RCC 7860 (cell line): ENCODE measurements at regions not wholly inside any gene's neighbourhood (a gene's known extent, or its start where the extent isn't known, plus 50 kb on each side); places are given as distances from the start of the nearest gene placed in this dataset.
"Not testable (repeated sequence)": the region's sequence is repeated elsewhere in the genome, so short reads cannot be mapped to it uniquely, and the experiment has no call there.

ENCODE experiments used
- DNase-seq: peaks from one replicate; pipeline ENCODE4 v3.0.0-alpha.2; 2015; ENCODE audit warnings: low spot score
- FAIRE-seq: peaks from 2 replicates; lab custom pipeline; 2012; peaks lifted over from hg19 to GRCh38; lab: Jason Lieb, UNC

- no peak for DNase-seq
- FAIRE-seq, result no peak
These were observed 493.0 kb upstream of the PITX2 start for GRCh38 chr4:111115881-111116280.

GRCh38 chr4:111120191-111120590 lies 497.3 kb upstream of the PITX2 start:
- FAIRE-seq, result no peak
- no peak for DNase-seq

DNA sequence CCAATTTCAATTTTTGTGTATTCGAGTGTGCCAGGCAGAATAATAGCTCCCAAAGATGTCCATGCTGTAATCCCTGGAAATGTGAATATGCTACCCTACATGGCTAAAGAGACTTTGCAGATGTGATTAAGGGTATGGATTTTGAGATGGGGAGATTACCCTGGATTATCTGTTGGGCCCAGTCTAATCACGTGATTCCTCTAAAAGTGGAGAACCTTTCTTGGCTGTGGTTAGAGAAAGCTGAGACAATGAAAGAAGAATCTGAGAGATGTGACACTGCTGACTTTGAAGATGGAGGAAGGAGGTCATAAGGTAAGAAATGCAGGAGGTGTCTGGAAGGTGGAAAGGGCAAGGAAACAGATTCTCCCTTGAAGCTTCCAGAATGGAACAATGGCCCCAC lies 503.5 kb upstream of the PITX2 start:
- no peak for DNase-seq
- no peak for FAIRE-seq

DNA sequence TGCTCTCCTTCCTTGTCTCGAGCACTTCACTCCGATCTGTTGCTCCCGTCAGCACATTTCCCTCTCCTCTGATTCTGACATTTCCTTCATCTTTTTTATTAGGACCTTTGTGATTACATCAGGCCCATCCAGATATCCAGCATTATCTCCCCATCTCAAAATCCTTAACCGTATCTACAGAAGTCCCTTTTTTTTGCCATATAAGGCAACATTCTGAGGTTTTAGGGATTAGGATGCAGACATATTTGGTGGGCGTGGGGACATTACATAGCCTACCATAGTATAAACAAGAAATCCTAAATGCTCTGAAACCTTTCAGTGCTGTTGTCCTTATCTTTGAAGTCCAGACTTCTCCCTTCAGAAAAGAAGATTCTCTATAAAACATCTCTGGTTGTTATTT lies 505.0 kb upstream of the PITX2 start:
- FAIRE-seq, result no peak
- no peak for DNase-seq

DNA sequence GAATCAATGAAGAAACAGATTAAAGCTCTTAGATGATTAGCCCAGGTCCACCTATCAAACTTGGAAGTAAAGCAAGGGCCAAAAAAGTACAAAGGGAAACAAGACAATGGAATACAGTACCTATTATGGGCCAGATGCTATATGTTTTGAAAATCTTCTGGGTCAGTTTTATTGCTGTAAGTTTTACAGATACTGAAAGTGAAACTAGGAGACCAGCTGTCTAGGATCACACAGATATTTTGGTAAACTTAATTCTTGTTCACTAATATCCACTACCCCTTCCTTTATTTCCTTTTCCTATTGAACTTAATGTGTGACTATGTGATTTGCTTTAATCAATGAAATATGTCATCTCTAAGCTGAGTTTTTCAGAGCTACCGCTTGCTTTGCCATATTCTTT lies 505.4 kb upstream of the PITX2 start:
- DNase-seq (no peak), FAIRE-seq (no peak)

DNA sequence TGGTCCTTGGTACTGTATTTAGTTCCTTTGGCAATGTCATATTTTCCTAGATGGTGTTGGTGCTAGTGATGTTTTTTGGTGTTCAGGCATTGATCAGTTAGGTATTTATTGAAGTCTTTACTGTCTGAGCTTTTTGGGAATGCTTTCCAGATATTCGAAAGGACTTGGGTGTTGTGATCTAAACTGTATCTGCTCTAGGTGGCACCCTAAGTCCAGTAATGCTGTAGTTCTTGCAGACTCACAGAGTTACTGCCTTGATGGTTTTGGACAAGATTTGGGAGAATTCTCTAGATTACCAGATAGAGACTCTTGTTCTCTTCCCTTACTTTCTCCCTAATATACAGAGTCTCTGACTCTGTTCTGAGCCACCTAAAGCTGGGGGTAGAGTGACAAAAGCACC lies 513.6 kb upstream of the PITX2 start:
- DNase-seq, result no peak
- FAIRE-seq, result no peak

- DNase-seq, result no peak
- FAIRE-seq, result no peak
These were observed 514.1 kb upstream of the PITX2 start for GRCh38 chr4:111136967-111137366.

DNA sequence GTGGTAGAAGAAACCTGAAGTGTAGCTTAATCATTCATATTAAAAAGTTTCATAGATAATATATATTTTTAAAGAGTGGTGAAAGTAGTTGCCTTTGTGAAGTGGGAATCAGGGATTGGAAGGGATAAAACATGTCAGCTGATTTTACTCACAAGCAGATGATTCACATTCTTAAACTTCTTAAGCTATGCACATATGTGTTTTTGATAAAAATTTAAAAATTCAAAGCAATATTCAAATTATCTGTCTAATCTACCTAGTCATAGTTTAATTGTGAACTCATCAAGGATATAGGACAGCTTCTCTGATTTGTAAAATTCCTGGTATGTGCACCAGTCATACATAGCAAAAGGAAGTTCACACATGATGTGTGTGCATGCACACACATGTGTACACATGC lies 520.6 kb upstream of the PITX2 start:
- DNase-seq, result no peak
- no peak for FAIRE-seq

DNA sequence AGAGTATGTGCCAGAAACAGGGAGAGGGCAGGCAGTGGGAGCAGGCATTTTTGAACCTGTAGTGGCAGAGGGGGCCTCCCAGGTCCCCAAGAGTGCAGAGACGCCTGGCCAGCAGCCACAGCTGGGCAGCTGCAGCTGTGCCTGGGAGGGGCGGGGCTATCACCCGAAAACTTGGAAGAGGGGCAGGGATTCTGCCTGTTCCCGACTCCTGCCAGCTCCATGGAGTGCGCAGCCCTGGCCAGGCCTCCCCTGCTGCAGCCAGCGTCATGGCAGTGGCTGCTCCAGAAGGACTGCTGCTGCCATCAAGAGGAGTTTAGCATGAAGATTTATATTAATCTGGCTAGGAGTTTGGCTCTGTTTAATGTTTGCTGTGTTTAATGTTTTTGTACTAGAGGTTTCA lies 532.1 kb upstream of the PITX2 start:
- FAIRE-seq (no peak), DNase-seq (no peak)

DNA sequence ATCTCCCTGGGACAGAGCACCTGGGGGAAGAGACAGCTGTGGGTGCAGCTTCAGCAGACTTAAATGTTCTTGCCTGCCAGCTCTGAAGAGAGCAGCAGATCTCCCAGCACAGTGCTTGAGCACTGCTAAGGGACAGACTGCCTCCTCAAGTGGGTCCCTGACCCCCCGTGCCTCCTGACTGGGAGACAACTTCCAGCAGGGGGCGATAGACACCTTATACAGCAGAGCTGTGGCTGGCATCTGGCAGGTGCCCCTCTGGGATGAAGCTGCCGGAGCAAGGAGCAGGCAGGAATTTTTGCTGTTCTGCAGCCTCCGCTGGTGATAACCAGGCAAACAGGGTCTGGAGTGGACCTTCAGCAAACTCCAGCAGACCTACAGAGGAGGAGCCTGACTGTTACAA lies 541.7 kb upstream of the PITX2 start:
- not testable (repeated sequence) for FAIRE-seq, DNase-seq

- FAIRE-seq (no peak), DNase-seq (no peak)
These were observed 551.5 kb upstream of the PITX2 start for GRCh38 chr4:111174331-111174730.

GRCh38 chr4:111178231-111178630 lies 555.4 kb upstream of the PITX2 start:
- no peak for FAIRE-seq
- DNase-seq, result no peak

GRCh38 chr4:111187108-111187507 lies 564.2 kb upstream of the PITX2 start:
- DNase-seq, result no peak
- FAIRE-seq, result no peak

DNA sequence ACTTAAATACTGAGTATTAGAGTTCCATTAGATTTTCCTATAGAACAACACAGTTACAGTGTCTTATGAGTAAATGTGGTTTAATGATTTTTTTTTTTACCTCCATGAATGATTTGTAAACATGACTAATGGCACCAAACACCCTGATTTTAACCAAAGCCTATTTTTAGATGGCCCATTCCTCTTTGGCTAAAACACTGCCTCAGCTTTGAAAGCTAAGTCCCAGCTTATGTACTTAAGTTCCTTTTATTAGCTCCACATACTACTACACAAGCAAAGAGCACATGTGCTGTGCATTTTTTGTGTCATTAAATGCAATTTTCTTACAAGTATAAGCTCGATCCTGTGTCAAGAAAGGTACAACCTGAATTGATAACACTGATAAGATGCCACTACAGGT lies 575.6 kb upstream of the PITX2 start:
- FAIRE-seq, result no peak

GRCh38 chr4:111204797-111205196 lies 581.9 kb upstream of the PITX2 start:
- DNase-seq (no peak), FAIRE-seq (no peak)

More for the DNA sequence above, 575.6 kb upstream of the PITX2 start:
- no peak for DNase-seq

DNA sequence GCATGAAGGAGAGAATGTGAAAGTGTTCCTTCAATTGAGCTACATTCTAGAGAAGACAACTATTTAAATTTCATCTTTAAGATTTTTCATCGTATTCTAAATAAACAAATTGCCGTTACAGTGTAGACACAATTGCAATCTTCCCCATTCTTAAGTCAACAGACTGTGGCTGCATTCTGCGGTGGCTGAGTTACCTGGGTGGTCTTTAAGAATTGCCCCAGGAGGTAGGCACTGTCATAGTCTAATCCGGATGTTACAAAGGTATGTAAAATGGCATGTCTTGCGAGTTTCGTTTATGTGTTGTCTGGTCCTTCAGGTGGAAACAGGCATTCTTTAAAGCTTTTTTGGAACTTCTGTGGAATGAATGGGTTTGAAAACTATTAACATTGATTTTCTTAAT lies 586.1 kb upstream of the PITX2 start:
- no peak for DNase-seq
- FAIRE-seq, result no peak

GRCh38 chr4:111209706-111210105 lies 586.8 kb upstream of the PITX2 start:
- FAIRE-seq (no peak), DNase-seq (no peak)

DNA sequence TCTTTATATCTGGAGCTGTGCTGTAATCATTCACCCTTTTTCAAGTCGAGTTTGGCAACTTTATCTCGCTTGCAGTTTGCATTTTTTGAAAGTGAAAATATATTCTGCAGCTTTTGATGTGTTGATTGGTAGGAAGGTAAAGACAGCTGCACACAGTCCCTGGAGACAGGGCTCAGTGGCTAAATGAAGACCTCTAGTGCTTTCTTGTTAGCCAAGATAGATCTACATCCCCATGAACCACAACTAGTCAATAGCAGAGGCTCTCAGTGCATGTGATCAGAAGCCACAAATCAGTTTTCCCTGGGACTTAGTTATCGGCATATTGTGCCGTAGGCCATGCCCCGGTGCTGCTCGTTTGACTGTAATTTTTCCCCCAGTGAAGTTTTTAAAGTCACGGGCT lies 587.7 kb upstream of the PITX2 start:
- no peak for FAIRE-seq
- no peak for DNase-seq

GRCh38 chr4:111213531-111213930 lies 590.7 kb upstream of the PITX2 start:
- FAIRE-seq, result no peak

GRCh38 chr4:111214371-111214770 lies 591.5 kb upstream of the PITX2 start:
- FAIRE-seq (no peak), DNase-seq (no peak)

More at GRCh38 chr4:111213531-111213930, 590.7 kb upstream of the PITX2 start:
- DNase-seq, result no peak

GRCh38 chr4:111215755-111216154 lies 592.9 kb upstream of the PITX2 start:
- DNase-seq, result no peak
- no peak for FAIRE-seq

DNA sequence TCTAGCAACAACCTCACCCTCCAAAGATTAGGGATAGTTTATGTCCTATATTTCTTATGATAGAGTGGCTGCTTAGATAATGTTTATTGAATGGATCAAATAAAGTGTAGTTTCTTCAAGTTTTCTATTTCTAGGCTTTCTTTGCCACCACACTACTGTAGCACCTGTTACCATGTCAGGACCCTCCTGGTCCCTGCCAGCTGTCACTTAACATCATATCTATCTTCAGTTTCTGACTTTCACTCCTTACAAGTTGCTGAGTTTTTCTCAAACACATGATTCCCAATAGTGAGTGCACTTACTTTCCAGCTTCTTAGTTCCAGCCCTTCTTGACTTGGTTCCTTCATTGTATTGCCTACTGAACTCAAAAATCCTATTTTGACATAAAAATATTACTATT lies 593.9 kb upstream of the PITX2 start:
- FAIRE-seq, result no peak

DNA sequence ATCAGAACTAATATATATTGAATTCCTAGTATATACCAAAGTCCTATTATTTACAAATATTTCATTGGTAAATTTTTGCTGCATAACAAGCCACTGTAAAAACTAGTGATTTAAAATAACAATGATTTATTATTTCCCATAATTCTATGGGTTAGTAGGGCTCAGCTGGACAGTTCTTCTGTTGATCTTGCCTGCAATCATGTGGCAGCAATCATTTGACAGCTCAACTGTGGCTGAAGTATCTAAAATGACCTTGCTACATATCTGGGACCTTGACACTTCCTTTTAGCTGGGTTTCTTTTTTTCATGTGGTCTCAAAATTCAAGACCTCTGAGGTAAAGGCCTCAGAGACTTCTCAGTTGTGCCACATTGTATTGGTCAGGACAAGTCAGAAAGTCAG lies 598.5 kb upstream of the PITX2 start:
- FAIRE-seq (no peak), DNase-seq (no peak)

More for the DNA sequence above, 593.9 kb upstream of the PITX2 start:
- no peak for DNase-seq

- DNase-seq (peak; percentile 44), FAIRE-seq (no peak)
These were observed 605.5 kb upstream of the PITX2 start for GRCh38 chr4:111228396-111228795.
